G401 (cell line): ENCODE measurements at regions not wholly inside any gene's neighbourhood (a gene's known extent, or its start where the extent isn't known, plus 50 kb on each side); places are given as distances from the start of the nearest gene placed in this dataset.

Experiments
- DNase-seq: peaks from one replicate; pipeline ENCODE4 v3.0.0-alpha.2; 2015; ENCODE audit warnings: low spot score
- in situ Hi-C: cut with HindIII; loops from 2 replicates; pipeline ENCODE4 v1.10.0; 2016; ENCODE audit warnings: low sequenced_read_pairs, mixed read lengths

DNA sequence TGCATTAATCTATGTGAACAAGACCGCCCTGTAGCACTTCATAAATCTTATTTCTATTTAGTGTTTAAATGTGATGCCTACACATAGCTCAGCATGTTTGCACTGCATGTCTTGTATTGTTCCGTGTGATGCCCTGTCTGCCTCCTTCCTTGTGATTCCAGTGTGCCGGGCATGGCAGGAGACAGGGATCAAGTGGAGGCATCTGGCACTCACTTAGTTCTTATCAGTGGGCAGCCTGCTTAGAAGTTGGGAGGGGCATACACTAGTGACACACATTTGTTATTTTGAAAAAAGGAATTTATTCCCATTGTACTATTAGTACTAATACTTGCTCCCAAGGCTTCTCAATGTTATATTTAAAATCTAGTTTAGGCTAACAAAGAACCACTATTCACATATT, 176.4 kb downstream of the KCNA5 start:
- peak; percentile 21 for DNase-seq
- in situ Hi-C loops, result no loop called here

DNA sequence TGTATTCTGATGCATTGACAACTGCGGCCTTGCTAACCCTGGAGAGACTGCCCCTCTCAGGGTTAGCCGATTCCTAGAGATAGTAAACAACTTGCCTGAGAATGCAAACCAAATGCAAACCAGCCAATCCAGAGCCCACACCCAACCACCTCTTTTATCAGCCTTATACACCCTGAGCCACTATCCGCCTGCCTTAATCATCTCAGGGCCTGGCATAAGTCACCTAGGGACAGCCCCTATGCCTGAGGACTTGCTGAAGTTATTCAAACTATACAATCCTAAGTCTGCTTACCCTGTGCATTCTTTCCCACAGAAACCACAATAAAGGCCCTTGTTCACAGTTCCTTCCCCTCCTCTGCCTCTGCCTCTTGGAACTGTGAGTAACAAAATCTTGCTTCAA, 177.2 kb downstream of the KCNA5 start:
- no peak for DNase-seq
- in situ Hi-C loops, result no loop called here

DNA sequence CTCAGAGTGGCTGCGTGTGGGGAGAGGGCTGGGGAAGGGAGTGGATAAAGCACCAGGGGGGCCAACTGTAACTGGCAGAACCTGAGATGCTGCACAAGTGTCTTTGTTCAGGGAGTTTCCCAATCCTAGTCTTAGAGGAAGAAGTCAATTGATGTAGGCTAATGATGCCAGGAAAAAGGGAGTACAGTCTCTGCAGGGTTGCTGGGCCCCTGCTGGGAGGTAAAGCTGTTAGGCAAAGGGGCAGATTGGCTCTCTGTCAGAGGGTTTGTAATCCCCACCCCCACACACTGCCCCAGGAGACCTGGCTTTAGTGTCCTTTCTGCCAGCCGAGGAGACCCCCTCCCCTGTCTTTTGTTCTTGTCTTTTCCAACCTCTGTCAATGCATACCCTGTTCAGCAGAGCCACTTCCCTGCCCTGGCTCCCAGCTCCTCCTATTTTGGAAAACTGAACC, 178.4 kb downstream of the KCNA5 start:
- in situ Hi-C loops, result no loop called here
- DNase-seq, result peak; percentile 60

- no peak for DNase-seq
- in situ Hi-C loops, result no loop called here
Observed at GRCh38 chr12:5222729-5223128, 179.1 kb downstream of the KCNA5 start.

DNA sequence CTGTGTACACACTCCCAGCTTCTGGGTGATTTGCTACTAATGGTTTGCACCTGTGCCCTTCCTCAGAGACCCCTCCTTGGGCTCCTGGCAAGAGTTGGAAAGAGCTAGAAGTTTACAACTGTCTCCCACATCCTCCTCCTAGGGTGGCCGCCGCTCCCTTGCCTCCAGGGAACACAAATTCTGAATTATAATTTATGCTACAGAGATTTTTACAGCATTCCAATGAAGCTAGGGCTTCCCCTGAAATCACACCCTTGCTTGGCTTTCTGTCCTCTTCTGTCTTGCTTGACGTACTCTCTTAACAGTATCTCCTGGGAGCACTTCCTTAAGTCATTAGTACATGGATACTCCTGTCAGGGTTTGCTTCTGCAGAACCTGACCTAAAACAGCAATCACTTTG, 180.2 kb downstream of the KCNA5 start:
- DNase-seq, result no peak
- in situ Hi-C loops, result no loop called here

GRCh38 chr12:5226581-5226980, 182.9 kb downstream of the KCNA5 start:
- no peak for DNase-seq
- in situ Hi-C loops, result no loop called here

DNA sequence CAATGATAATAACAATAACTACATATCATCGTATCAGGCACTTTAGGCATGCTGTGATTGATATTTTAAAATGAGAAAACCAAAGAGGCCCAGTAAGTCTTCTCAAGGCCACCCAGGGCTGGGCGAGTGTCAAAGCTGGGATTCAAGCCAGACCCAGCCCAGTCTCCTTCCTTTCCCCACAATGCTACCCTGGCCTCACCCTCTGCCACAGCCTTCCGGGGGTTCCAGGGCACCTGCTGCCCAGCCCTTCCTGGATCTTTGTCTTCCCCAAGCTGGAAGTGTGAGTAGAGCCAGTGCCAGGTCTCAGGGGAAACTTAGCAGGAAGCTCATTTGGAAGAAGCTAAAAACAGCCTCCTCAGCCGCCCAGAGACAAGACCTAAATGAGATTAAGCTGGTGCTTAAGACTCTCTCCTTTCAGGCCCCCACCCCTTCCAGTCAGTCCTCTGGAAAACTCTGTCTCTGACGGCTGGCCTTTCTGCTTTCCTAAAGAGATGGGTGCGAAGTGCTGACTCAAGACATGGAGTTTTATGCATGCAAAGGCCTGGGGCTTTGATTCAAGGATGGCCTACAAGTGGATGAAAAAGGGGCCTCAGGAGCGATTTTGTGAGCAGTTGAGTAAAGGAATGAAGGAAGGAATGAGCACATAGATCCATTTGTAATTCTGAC, 184.2 kb downstream of the KCNA5 start:
- in situ Hi-C loops, result no loop called here

DNA sequence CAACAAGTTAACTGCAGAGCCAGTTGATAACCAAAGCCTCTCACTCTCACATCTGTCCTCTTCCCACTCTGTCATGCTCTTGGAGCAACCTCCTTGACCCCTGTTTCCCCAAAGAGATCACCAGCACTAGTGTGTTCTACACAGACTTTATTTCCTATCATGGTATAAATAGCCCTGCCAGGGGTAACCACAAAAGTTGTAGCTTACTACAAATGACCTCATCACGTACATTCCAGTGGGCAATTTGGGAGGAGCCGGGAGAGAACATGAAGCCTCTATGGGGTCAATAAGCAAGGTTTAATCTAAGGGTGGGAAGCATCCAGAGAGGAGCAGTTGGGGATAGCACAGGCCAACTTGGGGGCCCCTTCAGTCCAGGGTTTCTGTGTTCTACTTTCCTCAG, 186.5 kb downstream of the KCNA5 start:
- DNase-seq, result no peak
- in situ Hi-C loops, result no loop called here

More for the DNA sequence above, 184.2 kb downstream of the KCNA5 start:
- DNase-seq, result no peak

DNA sequence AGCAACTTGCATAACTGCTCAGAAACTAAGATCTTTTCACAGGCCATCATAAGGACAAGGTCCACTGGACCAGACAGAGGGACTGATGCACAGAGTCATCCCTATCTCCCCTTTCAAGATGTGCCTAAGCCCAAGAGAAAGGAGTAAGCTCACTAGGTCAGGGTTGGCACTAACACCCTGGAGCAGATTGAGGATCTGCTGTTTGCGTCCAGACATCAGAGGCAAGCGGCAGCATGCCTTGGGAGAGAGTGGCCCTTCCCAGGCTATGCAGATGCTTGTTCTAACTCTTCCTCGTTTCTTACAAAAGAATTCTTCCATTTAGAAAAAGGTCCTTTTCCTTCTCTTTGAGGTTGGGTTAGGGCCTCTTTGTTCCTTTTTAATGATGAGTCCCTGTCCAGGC, 187.2 kb downstream of the KCNA5 start:
- in situ Hi-C loops, result no loop called here

GRCh38 chr12:5232291-5232690, 188.6 kb downstream of the KCNA5 start:
- DNase-seq, result no peak
- in situ Hi-C loops, result no loop called here

More for the DNA sequence above, 187.2 kb downstream of the KCNA5 start:
- peak; percentile 75 for DNase-seq

GRCh38 chr12:5232826-5233500, 189.3 kb downstream of the KCNA5 start:
- DNase-seq, result peak; percentile 86
- in situ Hi-C loops, result no loop called here

DNA sequence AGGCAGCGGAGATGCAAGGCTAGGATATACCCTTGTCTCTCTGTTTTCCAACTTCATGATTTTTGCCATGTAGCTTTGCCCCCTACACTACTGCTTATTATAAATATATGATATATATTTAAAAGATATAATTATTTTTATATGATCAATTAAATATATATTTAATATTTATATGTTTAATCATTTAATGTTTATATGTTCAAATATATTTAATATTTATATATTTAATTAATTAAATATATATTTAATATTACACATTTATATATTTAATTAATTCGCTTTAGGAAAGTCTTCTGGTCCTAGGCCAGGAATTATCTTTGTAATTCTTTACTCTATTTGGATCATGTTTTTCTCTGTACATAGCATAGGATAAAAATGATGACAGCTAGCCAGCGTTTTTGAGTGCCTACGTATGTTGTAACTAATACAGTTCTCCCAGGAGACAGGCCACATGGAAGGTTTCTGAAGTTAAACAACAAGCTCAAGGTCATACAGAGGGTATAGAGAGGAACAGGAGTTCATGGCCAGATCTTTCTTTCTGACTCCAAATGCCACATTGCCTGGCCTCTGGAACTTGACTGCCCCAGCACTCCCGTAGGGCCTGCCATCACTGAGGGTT, 192.5 kb downstream of the KCNA5 start:
- DNase-seq, result no peak
- in situ Hi-C loops, result no loop called here

DNA sequence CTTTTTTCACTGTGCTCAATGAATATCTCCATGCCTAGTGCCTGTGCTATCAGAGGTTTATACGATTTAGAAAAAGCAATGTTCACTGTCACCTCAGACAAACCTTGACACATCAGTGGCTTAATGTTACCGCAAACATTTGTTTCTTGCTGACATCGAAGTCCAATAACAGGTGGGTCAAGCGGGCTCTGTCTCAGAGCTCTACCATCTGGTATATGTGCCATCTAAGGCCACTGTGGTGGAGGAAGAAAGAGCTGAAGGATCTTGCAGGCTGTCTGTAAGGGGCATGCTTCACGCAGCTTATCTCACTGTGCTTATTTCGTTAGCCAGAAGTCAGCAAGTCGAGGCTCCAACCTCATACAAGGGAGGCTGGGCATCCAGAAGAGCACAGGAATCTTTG, 189.5 kb upstream of the NTF3 start:
- in situ Hi-C loops, result no loop called here

DNA sequence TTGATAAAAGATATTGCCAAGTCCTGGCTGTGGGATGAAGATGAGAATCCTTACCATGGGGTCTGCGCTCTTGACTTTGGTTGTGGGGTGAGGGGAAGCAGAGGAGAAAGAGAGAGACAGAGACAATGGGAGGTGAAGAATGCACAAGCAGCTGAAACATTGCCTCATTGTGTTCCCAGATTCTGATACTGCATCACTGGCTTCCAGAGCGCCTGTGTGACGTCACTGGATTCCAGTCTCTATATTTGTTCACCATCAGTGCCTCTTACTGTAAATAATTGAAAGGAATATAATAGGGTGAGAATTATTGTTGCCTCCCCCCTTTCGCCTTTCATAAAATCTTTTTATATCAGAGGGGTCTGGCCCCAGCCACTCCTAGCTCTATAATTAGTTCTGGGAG, 188.9 kb upstream of the NTF3 start:
- DNase-seq, result no peak
- in situ Hi-C loops, result no loop called here

More for the DNA sequence above, 189.5 kb upstream of the NTF3 start:
- DNase-seq, result no peak

- in situ Hi-C loops, result no loop called here
- no peak for DNase-seq
Observed at GRCh38 chr12:5244513-5244972, 187.4 kb upstream of the NTF3 start.

DNA sequence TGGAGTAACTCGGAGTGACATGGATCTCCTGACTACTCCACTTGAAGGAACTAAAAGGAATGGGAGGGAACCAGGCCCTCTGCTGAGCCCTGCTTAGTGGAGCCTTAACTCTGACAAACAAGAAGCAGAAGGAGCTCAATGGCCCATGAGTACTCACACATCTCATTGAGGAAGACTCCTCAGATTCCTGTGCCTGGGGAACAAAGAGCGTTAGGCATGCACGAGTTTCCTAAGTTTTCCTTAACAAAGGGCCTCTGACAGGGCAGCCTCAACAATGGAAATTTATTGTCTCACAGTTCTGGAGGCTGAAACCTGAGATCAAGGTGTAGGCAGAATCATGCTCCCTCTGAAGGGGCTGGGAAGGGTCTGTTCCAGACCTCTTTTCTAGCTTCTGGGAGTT, 185.7 kb upstream of the NTF3 start:
- in situ Hi-C loops, result no loop called here
- no peak for DNase-seq

GRCh38 chr12:5247144-5247543, 184.8 kb upstream of the NTF3 start:
- DNase-seq, result no peak
- in situ Hi-C loops, result no loop called here

DNA sequence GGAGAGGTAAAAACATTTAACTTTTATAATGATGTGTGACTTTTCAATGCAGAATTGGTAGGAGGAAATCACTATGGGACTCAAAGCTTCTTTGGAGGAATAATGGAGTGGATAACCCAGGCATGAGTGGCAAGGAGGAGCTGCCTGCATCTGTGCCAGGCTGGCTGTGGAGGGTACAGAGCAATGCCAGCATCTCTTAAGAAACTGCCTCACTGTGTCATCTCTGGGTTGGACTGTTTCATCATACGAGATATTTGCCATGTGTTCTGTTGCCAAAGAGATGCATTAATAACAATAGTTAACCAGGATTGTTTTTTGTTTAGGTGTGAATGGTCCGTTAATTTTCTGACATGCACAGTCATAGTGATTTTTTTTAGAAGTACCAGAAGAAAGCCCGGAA, 183.7 kb upstream of the NTF3 start:
- in situ Hi-C loops, result no loop called here
- DNase-seq, result no peak

DNA sequence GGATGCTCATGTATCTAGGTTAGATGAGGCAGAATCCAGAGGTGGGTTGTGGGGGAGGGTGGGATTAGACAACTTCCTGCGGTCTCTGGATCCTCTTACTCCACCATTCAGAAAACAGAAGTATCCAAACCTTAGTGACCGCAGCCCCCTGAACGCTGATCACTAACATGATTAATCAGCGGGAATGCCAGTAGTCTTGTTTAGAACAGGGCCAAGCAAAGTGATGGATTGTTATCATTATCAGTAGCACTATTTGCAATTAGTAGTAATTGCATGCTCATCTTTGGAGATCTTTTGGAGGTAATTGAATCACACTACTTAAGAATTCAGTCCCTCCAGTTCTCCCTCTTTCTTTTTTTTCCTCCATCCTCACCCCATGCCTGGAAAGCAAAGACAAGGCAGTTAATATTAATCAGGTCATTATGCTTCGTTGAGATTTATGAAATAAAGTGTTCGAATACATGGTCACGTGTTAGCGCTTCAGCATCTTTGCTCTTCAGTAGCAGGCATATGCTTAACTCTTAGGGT, 182.8 kb upstream of the NTF3 start:
- no peak for DNase-seq
- in situ Hi-C loops, result no loop called here

GRCh38 chr12:5251092-5251491, 180.8 kb upstream of the NTF3 start:
- in situ Hi-C loops, result no loop called here
- no peak for DNase-seq
